ENCODE measurements at regions not wholly inside any gene's neighbourhood (a gene's known extent, or its start where the extent isn't known, plus 50 kb on each side); places are given as distances from the start of the nearest gene placed in this dataset.
"Not testable (repeated sequence)": the region's sequence is repeated elsewhere in the genome, so short reads cannot be mapped to it uniquely, and the experiment has no call there.

DNA sequence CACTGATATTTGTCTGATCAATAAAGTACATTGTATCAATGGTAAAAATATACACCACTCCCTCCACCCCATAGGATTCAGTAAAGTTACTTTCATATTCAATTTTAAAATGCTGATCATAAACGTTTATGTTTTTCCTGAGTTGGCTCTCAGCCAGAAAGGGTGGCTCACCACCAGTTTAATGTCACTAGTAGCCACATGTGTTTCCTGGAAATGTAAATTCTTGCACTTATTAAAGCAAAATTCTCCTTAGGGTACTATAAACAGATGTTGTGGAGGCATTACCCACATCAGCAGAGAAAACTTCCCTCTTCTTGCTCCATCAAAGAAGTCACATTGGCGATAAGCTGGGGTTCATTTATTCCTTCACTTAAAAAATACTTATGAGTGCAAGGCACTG is 210.3 kb downstream of the SREK1 start:
- ATAC-seq, result no peak

DNA sequence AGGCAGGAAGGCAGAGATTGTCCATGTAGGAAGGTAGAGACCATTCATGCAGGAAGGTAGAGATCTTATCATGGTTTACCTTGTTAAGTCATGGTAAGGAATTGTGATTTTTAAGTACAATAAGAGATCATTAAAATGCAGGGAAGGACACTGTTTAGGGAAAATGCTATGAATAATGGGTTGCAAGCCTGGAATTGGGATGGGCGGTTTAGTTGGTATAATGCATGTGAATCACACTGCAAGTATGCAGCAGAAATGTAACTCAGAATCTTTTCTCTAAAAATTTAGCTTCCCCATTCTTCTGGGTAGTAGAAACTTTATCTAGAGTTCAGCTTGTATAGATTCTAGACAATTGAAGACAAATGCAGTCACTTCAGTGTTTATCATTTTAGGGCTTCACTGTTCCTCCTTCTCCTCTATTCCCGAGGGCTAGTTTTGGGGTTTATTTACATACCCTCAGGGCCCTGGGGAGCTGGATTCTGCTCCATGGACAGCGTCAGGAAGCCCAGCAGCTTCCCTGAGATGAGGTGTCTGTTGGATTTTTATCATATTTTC is 212.0 kb downstream of the SREK1 start:
- ATAC-seq, result no peak

DNA sequence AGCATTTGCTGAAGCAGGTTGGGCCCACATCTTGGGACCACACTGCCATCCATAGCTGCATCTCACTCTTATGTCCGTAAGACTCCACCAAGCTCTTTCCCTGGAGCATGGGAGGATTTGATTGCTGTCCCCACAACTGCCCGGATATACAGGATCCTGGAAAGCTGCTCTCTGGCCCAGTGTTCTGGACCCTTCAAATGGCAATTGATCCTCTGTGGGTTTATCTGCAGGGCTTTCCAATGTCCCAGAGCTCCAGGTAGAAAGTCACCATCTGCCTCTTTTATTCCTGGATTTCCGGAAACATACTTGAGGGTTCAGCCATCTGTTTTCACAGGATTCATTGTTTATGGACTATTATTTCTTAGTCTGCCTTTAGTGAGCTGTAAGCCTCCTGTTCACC is 214.6 kb downstream of the SREK1 start:
- no peak for ATAC-seq

DNA sequence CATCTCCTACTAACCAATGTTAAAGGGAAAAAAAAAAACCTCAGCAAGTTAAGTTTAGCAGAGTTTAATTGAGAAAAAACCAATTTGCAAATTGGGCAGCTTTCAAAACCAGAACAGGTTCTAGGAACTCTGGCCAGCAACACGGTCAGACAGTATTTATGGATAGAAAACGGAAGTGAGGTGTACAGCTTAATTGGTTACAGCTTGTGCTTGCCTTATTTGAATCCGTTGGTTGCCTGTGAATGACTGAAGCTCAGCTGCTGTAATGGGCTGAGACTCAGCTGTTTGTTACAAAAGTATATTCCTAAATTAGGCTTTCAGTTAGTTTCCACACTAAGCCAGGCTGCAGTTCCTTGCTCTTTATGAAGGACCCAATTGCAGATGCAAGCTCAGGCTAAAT is 217.0 kb downstream of the SREK1 start:
- ATAC-seq, result no peak

DNA sequence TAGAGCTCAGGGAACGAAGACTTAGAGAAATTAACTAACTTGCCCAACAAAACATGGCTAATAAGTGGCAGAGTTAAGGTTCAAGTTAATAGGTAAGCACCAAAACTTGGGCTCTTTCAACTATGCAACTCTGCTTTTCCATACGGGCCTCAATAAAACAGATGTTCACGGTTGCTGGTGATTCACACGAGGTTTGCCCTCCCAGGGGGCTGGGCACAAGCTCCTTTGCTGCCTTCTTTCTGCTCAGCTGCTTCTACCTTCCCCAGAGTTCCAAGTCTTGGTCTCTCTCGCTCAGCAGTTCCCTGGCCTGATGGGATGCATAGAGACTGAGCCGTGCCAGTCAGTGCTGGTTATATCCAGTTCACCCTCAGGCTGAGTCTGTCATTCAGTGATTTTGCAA is 217.9 kb downstream of the SREK1 start:
- no peak for ATAC-seq

DNA sequence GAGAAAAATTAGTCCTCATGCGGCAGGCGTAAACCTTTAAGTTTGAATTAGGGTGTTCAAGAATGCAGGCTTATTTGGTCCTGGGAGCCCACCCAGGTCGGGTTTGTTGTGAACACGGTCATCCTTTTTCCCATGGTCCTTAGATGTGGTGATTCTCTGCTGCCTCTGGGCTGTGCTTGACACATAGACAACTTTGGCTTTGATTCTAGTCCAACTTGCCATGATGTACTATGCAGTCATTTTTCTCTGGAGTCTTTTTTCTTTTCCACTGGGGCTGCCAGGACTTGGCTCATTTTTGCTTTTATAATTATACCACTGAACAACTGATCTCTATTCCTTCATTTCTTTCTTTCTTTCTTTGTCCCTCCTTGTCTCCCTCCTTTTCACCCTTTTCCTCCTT is 218.6 kb downstream of the SREK1 start:
- no peak for ATAC-seq

DNA sequence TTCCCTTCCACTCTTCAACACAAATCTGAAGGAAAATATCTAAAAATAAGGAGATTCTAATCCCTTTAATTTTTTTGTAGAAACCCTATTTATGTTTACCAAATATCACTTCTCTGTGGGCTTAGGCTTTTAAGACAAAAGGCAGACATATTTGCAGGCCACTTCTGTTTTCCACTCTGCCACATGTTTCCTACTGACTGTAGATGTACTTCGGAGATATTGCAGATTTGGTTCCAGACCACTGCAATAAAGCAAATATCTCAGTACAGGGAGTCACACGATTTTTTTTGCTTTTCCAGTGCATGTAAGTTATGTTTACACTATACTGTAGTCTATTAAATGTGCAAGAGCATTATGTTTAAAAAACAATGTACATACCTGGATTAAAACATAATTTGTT is 219.0 kb downstream of the SREK1 start:
- ATAC-seq, result no peak

DNA sequence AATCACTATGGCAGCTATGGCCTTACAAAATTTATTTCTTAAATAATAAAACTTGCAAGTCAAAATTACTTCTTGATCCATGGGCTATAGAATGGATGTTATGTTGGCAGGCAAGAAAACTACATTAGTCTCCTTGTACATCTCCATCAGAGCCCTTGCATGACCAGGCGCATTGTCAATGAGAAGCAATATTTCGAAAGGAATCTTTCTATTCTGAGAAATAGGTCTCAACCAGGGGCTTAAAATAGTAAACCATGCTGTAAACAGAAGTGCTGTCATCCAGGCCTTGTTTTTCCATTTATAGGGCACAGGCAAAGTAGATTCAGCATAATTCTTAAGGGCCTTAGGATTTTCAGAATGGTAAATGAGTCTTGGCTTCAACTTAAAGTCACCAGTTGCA is 220.1 kb downstream of the SREK1 start:
- no peak for ATAC-seq

DNA sequence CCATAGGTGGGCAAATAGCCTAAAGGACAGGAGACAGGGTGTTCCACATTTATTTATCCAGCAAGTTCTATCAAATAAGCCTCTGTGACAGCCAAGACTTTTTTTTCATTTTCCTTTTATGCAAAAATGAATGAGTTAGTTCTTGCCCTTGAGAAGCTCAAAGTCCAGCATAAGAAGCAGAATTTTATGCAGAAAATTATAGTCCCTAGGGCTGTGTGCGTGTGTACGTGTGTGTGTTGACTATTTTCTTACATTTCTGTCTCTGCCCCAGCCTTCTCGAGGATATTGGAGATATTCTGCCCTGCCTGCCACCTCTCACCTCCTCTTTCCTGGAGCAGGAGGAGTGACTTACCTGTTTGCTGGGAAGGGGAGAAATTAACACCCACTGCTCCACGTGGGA is 221.9 kb downstream of the SREK1 start:
- no peak for ATAC-seq

DNA sequence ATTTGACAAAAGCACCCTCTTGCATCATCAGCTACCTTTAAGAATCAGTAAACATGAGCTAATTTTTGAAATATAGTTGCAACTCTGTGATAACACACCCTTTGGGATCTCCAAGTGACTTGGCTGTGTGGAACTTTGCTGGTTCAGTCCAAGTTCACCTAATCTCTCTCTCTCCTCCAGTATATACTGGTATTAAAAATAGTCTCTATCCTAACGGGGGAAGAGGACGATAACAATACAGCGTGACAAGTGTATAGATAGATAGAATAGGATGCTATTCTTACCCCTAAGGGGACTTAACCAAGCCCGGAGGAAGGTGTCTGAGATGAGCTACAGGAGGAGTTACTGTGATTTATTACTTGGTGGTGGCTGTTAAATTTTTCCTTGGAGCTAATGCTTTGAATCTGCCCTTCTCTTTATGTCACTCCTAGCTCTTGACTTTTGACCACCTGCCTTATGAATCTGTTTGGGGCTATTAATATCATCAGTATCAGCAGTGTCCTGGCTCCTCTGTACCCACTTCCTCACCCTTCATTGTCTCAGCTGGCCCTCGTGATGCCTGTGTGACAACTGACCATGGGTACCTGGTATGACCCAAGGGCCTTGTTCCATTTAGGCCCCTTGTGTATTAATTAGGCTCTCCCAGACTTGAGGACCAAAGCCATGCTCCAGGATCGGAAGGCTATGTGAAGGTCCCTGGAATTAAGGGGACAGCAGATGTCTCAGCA is 223.9 kb downstream of the SREK1 start:
- ATAC-seq, result no peak

DNA sequence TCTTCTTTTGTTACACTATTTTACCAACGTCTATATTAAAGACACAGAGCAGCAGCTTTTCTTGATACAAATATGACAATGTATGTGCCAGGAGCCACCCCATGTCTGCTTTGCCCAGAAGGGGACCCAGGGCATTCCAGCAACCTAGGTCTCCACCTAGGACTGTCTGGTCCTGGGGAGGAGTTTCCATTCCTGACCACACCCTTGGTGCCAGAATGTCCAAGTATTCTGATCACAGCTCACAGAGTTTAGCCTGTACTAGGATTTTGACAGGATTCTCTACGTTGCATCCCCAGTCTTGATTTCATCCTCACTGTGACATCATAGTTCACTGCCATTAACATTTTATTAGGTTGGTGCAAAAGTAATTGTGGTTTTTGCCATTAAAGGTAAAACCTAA is 224.7 kb downstream of the SREK1 start:
- ATAC-seq, result no peak

DNA sequence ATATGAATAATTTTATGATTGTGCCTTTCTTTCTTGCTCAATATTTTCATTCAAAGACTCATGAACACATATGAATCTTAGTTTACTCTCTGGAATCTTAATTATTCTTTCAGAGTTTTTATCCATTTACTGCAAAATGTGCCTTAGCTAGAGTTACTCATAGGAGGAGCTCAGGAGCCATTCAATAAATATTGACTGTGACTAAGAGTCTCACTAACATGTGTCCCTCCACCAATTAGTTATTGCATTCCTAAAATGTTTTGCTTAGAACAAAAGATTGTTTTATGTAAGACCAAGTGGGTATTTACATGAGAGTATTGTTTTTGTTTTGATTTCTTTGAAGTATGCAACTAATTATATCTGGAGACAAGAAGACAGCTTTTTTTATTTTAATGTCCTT is 218.4 kb upstream of the MAST4 start:
- no peak for ATAC-seq

DNA sequence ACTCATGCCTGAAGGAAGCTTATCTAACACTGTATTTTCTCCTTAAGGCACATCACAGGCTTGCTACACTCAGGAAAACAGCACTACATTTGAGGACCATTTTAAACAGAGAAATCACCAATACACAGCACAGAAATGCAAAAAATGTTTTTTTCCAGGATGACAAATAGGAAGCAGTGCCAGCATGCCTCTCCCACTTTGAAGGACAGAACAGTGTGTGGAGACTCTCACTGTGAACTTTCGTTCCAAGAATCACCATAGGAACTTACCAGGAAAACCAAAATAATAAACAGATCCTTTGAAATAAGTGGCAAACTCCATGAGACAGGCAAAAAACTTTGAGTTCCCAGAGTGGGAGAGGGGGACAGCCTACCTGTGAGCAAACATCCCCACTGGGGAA is 217.8 kb upstream of the MAST4 start:
- no peak for ATAC-seq

DNA sequence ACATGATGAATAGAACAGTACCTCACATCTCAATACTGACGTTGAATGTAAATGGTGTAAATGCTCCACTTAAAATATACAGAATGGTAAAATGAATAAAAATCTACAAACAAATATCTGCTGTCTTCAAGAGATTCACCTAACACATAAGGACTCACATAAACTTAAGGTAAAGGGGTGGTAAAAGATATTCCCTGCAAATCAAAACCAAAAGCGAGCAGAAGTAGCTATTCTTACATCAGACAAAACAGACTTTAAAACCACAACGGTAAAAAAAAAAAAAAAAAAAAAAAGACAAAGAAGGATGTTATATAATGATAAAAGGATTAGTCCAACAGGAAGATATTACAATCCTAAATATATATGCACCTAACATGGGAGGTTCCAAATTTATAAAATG is 214.0 kb upstream of the MAST4 start:
- ATAC-seq, result no peak

DNA sequence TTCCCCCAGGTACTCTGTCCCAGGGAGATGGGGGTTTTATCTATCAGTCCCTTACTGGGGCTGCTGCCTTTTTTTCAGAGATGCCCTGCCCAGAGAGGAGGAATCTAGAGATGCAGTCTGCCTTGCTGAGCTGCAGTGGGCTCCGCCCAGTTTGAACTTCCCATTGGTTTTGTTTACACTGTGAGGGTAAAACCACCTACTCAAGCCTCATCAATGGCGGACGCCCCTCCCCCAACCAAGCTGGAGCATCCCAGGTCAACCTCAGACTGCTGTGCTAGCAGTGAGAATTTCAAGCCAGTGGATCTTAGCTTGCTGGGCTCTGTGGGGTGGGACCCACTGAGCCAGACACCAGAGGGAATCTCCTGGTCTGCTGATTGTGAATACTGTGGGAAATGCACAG is 191.0 kb upstream of the MAST4 start:
- ATAC-seq, result not testable (repeated sequence)

DNA sequence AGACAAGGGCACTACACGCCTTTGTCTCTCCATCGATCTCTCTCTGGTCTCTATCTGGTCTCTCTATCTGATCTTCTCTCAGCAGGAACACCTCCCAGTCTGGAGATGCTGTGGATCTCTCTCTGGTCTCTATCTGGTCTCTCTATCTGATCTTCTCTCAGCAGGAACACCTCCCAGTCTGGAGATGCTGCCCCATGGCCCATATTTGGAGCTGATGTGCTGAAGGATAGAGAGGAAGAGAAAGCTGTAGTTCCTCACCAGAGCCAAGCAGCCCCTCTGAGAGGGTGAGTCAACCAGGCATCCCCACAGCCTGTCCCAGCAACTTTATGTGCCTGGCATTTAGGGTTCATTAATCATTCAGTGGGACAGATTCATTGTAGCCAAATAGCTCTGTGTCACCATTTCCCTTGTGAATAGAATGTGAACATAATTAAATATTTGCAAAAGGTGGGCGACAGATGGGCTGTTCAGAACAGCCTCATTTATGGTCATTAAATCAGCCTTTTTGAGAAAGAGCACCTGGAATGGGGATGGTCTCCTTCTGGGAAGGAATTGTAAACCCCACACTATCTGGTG is 189.3 kb upstream of the MAST4 start:
- ATAC-seq, result no peak

DNA sequence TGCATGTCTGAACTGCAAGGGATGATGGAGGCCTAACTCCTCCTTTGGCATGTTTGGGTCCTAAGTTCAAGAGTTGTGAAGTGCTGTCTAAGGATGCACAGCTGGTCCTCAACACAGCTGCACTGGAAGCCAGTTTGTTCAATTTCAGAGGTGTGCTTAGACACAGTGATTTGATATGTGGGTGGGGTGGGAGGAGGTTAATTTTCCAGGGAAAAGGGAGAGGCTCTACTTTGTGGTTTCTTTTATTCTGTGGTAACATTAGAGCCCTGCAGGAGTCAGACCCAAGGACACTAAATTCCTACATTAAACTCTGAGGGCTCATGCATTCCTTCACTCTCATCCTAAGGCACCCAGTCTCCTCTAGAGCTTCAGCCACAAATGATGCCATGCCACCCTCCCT is 188.4 kb upstream of the MAST4 start:
- no peak for ATAC-seq

DNA sequence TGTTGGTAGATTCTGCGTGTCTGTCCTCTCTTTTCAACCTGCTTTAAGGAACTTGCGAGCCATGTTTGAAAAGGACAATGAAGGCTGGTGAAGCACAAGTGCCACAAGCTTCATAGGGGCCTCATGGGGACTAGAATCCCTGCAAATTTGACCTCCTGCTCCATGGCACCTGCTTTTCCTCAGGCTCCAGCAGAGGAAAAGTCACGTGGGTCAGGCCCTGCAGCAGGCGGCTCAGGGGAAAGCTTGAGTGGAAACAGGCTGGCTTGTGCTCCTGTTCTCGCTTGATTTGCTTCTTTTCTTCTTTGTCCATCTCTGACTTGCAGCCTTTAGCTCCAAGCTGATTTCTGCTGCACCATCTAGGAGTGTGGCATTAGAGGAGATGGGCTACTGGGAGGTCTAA is 187.6 kb upstream of the MAST4 start:
- no peak for ATAC-seq

DNA sequence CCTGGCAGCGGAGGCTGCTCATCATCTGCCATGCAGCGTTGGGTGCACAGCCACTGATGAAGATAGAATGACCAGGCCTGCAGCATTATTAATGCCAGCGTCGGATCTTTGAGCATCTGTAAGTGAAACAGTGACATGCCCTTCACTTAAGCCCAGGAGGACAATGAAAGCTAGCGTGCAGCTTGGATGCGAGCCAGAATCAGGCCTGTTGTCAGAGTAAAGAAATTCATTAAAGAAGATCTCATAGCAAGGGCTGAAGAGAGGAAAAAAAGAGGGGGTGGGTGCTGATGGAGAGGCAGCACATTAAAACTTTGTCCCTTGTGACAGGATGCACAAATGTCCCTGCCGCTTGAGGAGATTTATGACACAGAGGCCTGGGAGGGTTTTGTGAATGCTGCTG is 186.1 kb upstream of the MAST4 start:
- ATAC-seq, result no peak

DNA sequence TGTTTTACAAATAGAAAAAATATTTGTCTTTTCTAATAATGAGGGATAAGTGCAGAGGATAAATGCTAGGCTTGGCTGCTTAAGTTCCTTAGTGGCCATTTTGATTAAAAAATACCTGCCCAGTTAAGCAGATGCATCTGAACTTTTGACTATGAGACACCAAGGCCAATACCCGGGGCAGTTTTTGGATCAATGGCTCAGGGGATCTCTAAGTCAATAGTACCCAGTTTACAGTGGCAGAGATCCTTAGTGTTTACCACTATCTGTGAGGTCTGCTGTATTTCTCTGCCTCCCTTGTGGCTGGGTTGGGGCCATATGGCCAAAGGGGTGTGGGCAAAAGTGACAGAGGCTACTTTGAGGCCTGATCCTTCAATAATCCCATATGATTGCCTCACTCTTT is 184.5 kb upstream of the MAST4 start:
- ATAC-seq, result no peak

DNA sequence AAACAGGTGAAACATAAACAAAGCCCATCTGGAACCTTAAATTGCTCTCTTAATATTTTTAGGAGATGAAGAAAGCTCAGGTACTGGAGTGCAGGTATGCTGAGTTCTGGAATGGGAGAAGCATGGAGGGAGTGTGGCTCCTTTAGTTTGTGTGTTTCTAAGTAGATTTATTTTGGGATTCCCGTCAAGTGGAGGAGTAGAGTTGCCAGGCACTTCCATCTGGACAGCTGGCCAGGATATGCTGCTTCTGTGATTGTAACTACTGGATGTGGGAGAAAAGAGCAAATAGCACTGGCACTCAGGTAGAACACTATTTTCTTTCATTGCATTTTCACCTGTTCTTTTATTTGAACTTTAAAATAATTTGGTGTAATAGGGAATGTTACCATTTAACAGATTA is 182.3 kb upstream of the MAST4 start:
- no peak for ATAC-seq

DNA sequence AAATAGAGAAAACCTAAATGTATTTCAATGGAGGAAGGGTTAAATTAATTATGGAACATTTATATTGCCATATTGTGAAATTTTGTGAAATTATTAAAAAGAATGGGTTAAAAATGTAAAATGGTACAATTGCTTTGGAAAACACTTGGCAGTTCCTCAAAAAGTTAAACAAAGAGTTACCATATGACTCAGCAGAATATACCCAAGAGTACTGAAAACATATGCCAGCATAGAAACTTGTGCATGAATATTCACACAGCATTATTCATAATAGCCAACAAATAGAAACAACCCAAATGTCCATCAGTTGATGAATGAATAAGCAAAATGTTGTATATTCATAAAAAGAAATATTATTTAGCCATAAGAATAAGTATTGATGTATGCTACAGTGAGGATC is 181.0 kb upstream of the MAST4 start:
- no peak for ATAC-seq

DNA sequence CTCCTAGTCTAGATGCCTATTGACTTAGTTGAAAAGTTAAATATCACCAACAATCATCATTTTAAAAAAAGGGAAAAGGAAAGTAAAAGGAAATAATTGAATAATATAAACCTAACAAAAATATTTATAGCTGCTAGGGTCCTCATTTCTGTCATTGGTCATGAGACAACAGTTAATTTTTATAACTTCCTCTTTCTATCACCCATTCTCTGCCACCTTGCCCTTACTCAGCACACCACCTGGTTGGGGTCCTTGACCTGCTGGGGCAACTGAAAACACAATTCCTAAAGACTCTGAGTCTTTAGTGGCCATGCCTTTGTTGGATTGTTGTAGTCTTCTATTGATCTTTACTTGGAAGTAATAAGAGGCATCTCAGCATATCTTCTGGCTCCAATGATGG is 179.5 kb upstream of the MAST4 start:
- no peak for ATAC-seq

DNA sequence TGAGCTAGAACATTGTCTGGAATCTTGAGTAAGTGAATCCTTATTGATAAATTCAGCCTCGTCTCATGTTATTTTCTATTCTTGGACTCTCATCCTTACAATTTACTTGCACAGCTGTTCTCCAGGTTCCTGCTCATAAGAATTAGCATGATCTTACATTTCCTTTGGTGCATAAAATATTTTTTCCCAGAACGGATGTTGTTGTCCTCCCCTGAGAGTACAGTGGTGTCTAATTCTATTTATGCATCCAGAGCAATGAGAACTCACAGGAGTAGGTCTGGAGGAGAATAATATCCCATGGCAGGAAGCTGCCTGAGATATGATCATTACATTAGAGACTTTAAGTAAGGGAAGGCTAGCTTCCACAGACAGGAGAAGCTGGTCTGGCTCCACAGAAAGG is 178.4 kb upstream of the MAST4 start:
- no peak for ATAC-seq

DNA sequence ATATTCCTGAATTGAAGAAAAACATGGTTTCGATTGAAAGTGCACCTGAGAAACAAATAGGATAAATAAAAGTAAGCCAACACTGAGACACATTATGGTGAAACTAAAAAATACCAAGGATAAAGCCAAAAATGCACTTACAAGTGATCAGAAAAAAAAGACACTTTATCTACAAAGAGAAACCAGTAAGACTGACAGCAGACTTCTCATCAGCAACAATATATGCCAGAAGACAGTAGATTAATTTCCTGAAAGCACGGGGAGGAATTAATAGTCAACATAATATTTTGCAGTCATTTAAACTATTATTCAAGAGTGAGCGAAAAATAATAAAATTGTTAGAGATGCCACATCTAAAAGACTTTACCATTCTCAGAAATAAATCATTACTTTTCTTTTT is 172.7 kb upstream of the MAST4 start:
- no peak for ATAC-seq

Data from activated CD4-positive, CD25-positive, alpha-beta regulatory T cell treated with anti-CD3 and anti-CD28 coated beads, Interleukin-2, amount 50 U/mL, for 24 hours (primary cell).